Endothelial cell of umbilical vein (primary cell): ENCODE measurements at regions not wholly inside any gene's neighbourhood (a gene's known extent, or its start where the extent isn't known, plus 50 kb on each side); places are given as distances from the start of the nearest gene placed in this dataset.

Experiments
- EZH2 ChIP-seq: IDR thresholded peaks from 2 replicates; pipeline ENCODE4 v1.6.1; 2012; ENCODE audit warnings: borderline replicate concordance, low read depth, mild to moderate bottlenecking, moderate library complexity, low read length, inconsistent platforms; ENCODE audit not compliant: severe bottlenecking
- FOS ChIP-seq: IDR thresholded peaks from 2 replicates; pipeline ENCODE4 v1.6.1; 2011; ENCODE audit warnings: mild to moderate bottlenecking, low read length, moderate library complexity, borderline replicate concordance; ENCODE audit not compliant: insufficient read depth
- MAX ChIP-seq: IDR thresholded peaks from 2 replicates; pipeline ENCODE4 v1.6.1; 2011; ENCODE audit not compliant: insufficient read depth, insufficient read length
- MYC ChIP-seq: IDR thresholded peaks from one replicate; pipeline ENCODE4 v1.6.1; 2011; ENCODE audit warnings: mild to moderate bottlenecking, low read depth, low read length
- POLR2A ChIP-seq: IDR thresholded peaks from 2 replicates; pipeline ENCODE4 v1.6.1; 2012; ENCODE audit warnings: low read depth, mild to moderate bottlenecking, control low read depth, low read length
- POLR2AphosphoS5 ChIP-seq: IDR thresholded peaks from 2 replicates; pipeline ENCODE4 v1.6.1; 2012; ENCODE audit warnings: low read depth, mild to moderate bottlenecking, control low read depth, low read length, moderate library complexity; ENCODE audit not compliant: insufficient read depth
- TF ChIP-seq, protein P1 (sequence below), 2 donors: IDR thresholded peaks; 1 replicate in 1 of 2; 2 replicates in 1 of 2; pipeline ENCODE4 v1.5.1; 2011; ENCODE audit warnings: low read length in 2 of 2, mild to moderate bottlenecking in 2 of 2, moderate library complexity in 2 of 2, control low read depth in 1 of 2, inconsistent platforms in 1 of 2, low read depth in 1 of 2; ENCODE audit not compliant: insufficient read depth in 1 of 2; ENCODE audit errors: extremely low read depth in 1 of 2

DNA sequence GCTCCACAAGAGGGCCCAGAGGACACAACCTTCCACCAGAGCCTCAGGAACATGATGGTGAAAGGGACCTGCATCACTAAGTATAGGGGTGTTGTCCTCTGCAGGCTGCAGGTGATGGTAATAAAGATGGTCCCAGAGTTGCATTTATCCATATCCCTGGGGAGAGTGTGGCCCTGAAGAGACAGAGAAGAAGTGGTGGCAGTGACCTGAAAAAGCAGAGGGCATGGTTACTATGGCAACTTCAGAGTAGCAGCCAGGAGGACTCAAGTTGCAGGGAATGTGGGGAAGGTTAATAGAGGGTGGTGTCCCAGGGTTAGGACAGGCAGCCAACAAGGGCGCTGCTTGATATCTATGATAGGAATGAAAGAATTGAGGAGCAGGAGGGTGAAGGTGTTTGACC is 57.1 kb downstream of the HLA-A start:
- TF ChIP-seq, protein P1, sequence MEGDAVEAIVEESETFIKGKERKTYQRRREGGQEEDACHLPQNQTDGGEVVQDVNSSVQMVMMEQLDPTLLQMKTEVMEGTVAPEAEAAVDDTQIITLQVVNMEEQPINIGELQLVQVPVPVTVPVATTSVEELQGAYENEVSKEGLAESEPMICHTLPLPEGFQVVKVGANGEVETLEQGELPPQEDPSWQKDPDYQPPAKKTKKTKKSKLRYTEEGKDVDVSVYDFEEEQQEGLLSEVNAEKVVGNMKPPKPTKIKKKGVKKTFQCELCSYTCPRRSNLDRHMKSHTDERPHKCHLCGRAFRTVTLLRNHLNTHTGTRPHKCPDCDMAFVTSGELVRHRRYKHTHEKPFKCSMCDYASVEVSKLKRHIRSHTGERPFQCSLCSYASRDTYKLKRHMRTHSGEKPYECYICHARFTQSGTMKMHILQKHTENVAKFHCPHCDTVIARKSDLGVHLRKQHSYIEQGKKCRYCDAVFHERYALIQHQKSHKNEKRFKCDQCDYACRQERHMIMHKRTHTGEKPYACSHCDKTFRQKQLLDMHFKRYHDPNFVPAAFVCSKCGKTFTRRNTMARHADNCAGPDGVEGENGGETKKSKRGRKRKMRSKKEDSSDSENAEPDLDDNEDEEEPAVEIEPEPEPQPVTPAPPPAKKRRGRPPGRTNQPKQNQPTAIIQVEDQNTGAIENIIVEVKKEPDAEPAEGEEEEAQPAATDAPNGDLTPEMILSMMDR (IDR thresholded peaks at IDR 0.05; ENCODE audit: extremely low read depth in 1 of 2, insufficient read depth in 1 of 2, low read depth in 1 of 2, low read length in 2 of 2): no peak
- TF ChIP-seq POLR2AphosphoS5 (no peak), EZH2 (no peak), POLR2A (no peak), MAX (no peak), FOS (no peak), MYC (no peak)
